ENCODE measurements at regions not wholly inside any gene's neighbourhood (a gene's known extent, or its start where the extent isn't known, plus 50 kb on each side); places are given as distances from the start of the nearest gene placed in this dataset.

- no peak for TF ChIP-seq YY1 (IDR thresholded peaks at IDR 0.05; ENCODE audit: extremely low read depth, insufficient replicate concordance, low read depth, low read length)
- no peak for TF ChIP-seq MAX (IDR thresholded peaks at IDR 0.05)
- no peak for TF ChIP-seq CTCF (IDR thresholded peaks at IDR 0.05 in 2 of 3, conservative IDR thresholded peaks at IDR 0.05 in 1 of 3; ENCODE audit: borderline replicate concordance in 1 of 3, insufficient read depth in 1 of 3, low read depth in 2 of 3, low read length in 2 of 3)
- TF ChIP-seq CEBPB (IDR thresholded peaks at IDR 0.05; ENCODE audit: low read depth), result no peak
- TF ChIP-seq ZFX (IDR thresholded peaks at IDR 0.05), result no peak
- no peak for TF ChIP-seq POLR2A (IDR thresholded peaks at IDR 0.05; ENCODE audit: borderline replicate concordance, extremely low read depth, insufficient read depth, insufficient read length)
- no peak for TF ChIP-seq ZNF274 (IDR thresholded peaks at IDR 0.05; ENCODE audit: low read depth, low read length)
- no peak for TF ChIP-seq TCF7L2 (IDR thresholded peaks at IDR 0.05; ENCODE audit: borderline replicate concordance, extremely low read depth, insufficient read depth, insufficient read length)
- TF ChIP-seq EZH2 (IDR thresholded peaks at IDR 0.05), result no peak
- TF ChIP-seq RAD21 (IDR thresholded peaks at IDR 0.05; ENCODE audit: low read depth), result no peak
- TF ChIP-seq REST (IDR thresholded peaks at IDR 0.05; ENCODE audit: low read depth), result no peak
- no peak for TF ChIP-seq SRF (IDR thresholded peaks at IDR 0.05; ENCODE audit: low read depth)
Measured at GRCh38 chr11:110958216-110958615, 246.0 kb upstream of the ARHGAP20 start.
